ENCODE measurements at regions not wholly inside any gene's neighbourhood (a gene's known extent, or its start where the extent isn't known, plus 50 kb on each side); places are given as distances from the start of the nearest gene placed in this dataset.
"Not testable (repeated sequence)": the region's sequence is repeated elsewhere in the genome, so short reads cannot be mapped to it uniquely, and the experiment has no call there.

GRCh38 chr18:28729321-28729720, 552.4 kb upstream of the CDH2 start:
- Mint-ChIP-seq H3K4me1 (no peaks in the 10 kb centered on the region), H3K9me3 (ENCODE audit: low read depth) (peaks cover 3% of the 10 kb centered on the region), H3K27me3 (no peaks in the 10 kb centered on the region), H3K27ac (no peak overlapping the region), H3K36me3 (ENCODE audit: low read depth) (no peaks in the 10 kb centered on the region), H3K4me3 (no peak overlapping the region)
- no peak for ATAC-seq
- intact Hi-C loops (cut with DNase I, micrococcal nuclease), result no loop called here
- CTCF ChIA-PET, result no interaction called here
- no peak for DNase-seq
- POLR2A ChIA-PET, result no interaction called here

- peaks cover 3% of the 10 kb centered on the region for H3K9me3 Mint-ChIP-seq (ENCODE audit: low read depth)
- ATAC-seq (no peak), DNase-seq (no peak)
- POLR2A ChIA-PET, result no interaction called here
- intact Hi-C loops (cut with DNase I, micrococcal nuclease), result no loop called here
- no peaks in the 10 kb centered on the region for H3K4me1 Mint-ChIP-seq
- H3K27me3 Mint-ChIP-seq, result no peaks in the 10 kb centered on the region
- H3K4me3 Mint-ChIP-seq, result no peak overlapping the region
- H3K27ac Mint-ChIP-seq, result no peak overlapping the region
- CTCF ChIA-PET, result no interaction called here
- no peaks in the 10 kb centered on the region for H3K36me3 Mint-ChIP-seq (ENCODE audit: low read depth)
Measured at GRCh38 chr18:28728891-28729290, 552.0 kb upstream of the CDH2 start.

GRCh38 chr18:28727189-28727588, 550.3 kb upstream of the CDH2 start:
- POLR2A ChIA-PET, H3K27me3 Mint-ChIP-seq: not testable (repeated sequence)

GRCh38 chr18:28725876-28726275, 548.9 kb upstream of the CDH2 start:
- CTCF ChIA-PET, result no interaction called here

More at GRCh38 chr18:28727189-28727588, 550.3 kb upstream of the CDH2 start:
- ATAC-seq; H3K4me1 Mint-ChIP-seq; DNase-seq; H3K9me3 Mint-ChIP-seq (ENCODE audit: low read depth); H3K27ac Mint-ChIP-seq; CTCF ChIA-PET; intact Hi-C loops (cut with DNase I, micrococcal nuclease); H3K4me3 Mint-ChIP-seq; H3K36me3 Mint-ChIP-seq (ENCODE audit: low read depth): not testable (repeated sequence)

GRCh38 chr18:28723506-28723905, 546.6 kb upstream of the CDH2 start:
- Mint-ChIP-seq H3K9me3 (ENCODE audit: low read depth) (peaks cover 7% of the 10 kb centered on the region), H3K27me3 (no peaks in the 10 kb centered on the region), H3K36me3 (ENCODE audit: low read depth) (no peaks in the 10 kb centered on the region), H3K4me1 (no peaks in the 10 kb centered on the region), H3K27ac (no peak overlapping the region), H3K4me3 (no peak overlapping the region)
- intact Hi-C loops (cut with DNase I, micrococcal nuclease), result no loop called here
- DNase-seq (no peak), ATAC-seq (no peak)
- ChIA-PET POLR2A (no interaction called here), CTCF (no interaction called here)

More at GRCh38 chr18:28725876-28726275, 548.9 kb upstream of the CDH2 start:
- intact Hi-C loops (cut with DNase I, micrococcal nuclease), result no loop called here
- Mint-ChIP-seq H3K4me1 (no peaks in the 10 kb centered on the region), H3K27ac (no peak overlapping the region), H3K27me3 (no peaks in the 10 kb centered on the region), H3K9me3 (ENCODE audit: low read depth) (peaks cover 7% of the 10 kb centered on the region), H3K36me3 (ENCODE audit: low read depth) (no peaks in the 10 kb centered on the region), H3K4me3 (no peak overlapping the region)
- POLR2A ChIA-PET, result no interaction called here
- DNase-seq, result no peak
- ATAC-seq, result no peak

GRCh38 chr18:28718696-28719095, 541.8 kb upstream of the CDH2 start:
- no peak overlapping the region for H3K27ac Mint-ChIP-seq
- intact Hi-C loops (cut with DNase I, micrococcal nuclease), result no loop called here
- H3K4me1 Mint-ChIP-seq, result no peaks in the 10 kb centered on the region
- no peaks in the 10 kb centered on the region for H3K27me3 Mint-ChIP-seq
- H3K9me3 Mint-ChIP-seq (ENCODE audit: low read depth), result peaks cover 12% of the 10 kb centered on the region
- no peak for ATAC-seq
- no peak overlapping the region for H3K4me3 Mint-ChIP-seq
- ChIA-PET CTCF (interaction anchor here (1.2 kb wide), 1 partner anchor 153 kb away, joined by 3 read pairs; no protein-coding TSS in a partner anchor), POLR2A (no interaction called here)
- H3K36me3 Mint-ChIP-seq (ENCODE audit: low read depth), result no peaks in the 10 kb centered on the region
- no peak for DNase-seq

GRCh38 chr18:28716338-28716737, 539.4 kb upstream of the CDH2 start:
- no peak overlapping the region for H3K27ac Mint-ChIP-seq
- ATAC-seq, result no peak

GRCh38 chr18:28715206-28715605, 538.3 kb upstream of the CDH2 start:
- POLR2A ChIA-PET, result no interaction called here
- Mint-ChIP-seq H3K4me3 (no peak overlapping the region), H3K4me1 (no peaks in the 10 kb centered on the region), H3K27ac (no peak overlapping the region), H3K9me3 (ENCODE audit: low read depth) (peaks cover 10% of the 10 kb centered on the region), H3K36me3 (ENCODE audit: low read depth) (no peaks in the 10 kb centered on the region), H3K27me3 (no peaks in the 10 kb centered on the region)
- CTCF ChIA-PET, result no interaction called here
- DNase-seq (no peak), ATAC-seq (no peak)
- intact Hi-C loops (cut with DNase I, micrococcal nuclease), result no loop called here

More at GRCh38 chr18:28716338-28716737, 539.4 kb upstream of the CDH2 start:
- DNase-seq, result no peak
- intact Hi-C loops (cut with DNase I, micrococcal nuclease), result no loop called here
- POLR2A ChIA-PET, result interaction anchor here (0.5 kb wide), 1 partner anchor 1086 kb away, joined by 4 read pairs; no protein-coding TSS in a partner anchor
- H3K9me3 Mint-ChIP-seq (ENCODE audit: low read depth), result peaks cover 7% of the 10 kb centered on the region
- H3K4me3 Mint-ChIP-seq, result no peak overlapping the region
- H3K4me1 Mint-ChIP-seq, result no peaks in the 10 kb centered on the region
- no peaks in the 10 kb centered on the region for H3K27me3 Mint-ChIP-seq
- CTCF ChIA-PET, result no interaction called here
- no peaks in the 10 kb centered on the region for H3K36me3 Mint-ChIP-seq (ENCODE audit: low read depth)

- no peak for DNase-seq
- Mint-ChIP-seq H3K4me1 (no peaks in the 10 kb centered on the region), H3K27ac (no peak overlapping the region), H3K4me3 (no peak overlapping the region), H3K27me3 (no peaks in the 10 kb centered on the region), H3K9me3 (ENCODE audit: low read depth) (peaks cover 10% of the 10 kb centered on the region), H3K36me3 (ENCODE audit: low read depth) (no peaks in the 10 kb centered on the region)
- CTCF ChIA-PET, result no interaction called here
- intact Hi-C loops (cut with DNase I, micrococcal nuclease), result no loop called here
- no peak for ATAC-seq
- POLR2A ChIA-PET, result no interaction called here
Measured at GRCh38 chr18:28714498-28714897, 537.6 kb upstream of the CDH2 start.

- intact Hi-C loops (cut with DNase I, micrococcal nuclease), result no loop called here
- Mint-ChIP-seq H3K9me3 (ENCODE audit: low read depth) (peaks cover 10% of the 10 kb centered on the region), H3K27me3 (no peaks in the 10 kb centered on the region), H3K27ac (no peak overlapping the region), H3K4me3 (no peak overlapping the region), H3K4me1 (no peaks in the 10 kb centered on the region), H3K36me3 (ENCODE audit: low read depth) (no peaks in the 10 kb centered on the region)
- ChIA-PET POLR2A (no interaction called here), CTCF (no interaction called here)
- no peak for DNase-seq
- no peak for ATAC-seq
Measured at GRCh38 chr18:28712796-28713425, 536.0 kb upstream of the CDH2 start.

GRCh38 chr18:28712172-28712571, 535.2 kb upstream of the CDH2 start:
- Mint-ChIP-seq H3K36me3 (ENCODE audit: low read depth) (no peaks in the 10 kb centered on the region), H3K4me1 (no peaks in the 10 kb centered on the region), H3K27me3 (no peaks in the 10 kb centered on the region), H3K4me3 (no peak overlapping the region), H3K9me3 (ENCODE audit: low read depth) (peaks cover 6% of the 10 kb centered on the region), H3K27ac (no peak overlapping the region)
- no peak for DNase-seq
- ATAC-seq, result no peak
- ChIA-PET CTCF (no interaction called here), POLR2A (no interaction called here)
- intact Hi-C loops (cut with DNase I, micrococcal nuclease), result no loop called here

GRCh38 chr18:28711096-28711495, 534.2 kb upstream of the CDH2 start:
- H3K36me3 Mint-ChIP-seq (ENCODE audit: low read depth), result no peaks in the 10 kb centered on the region
- POLR2A ChIA-PET, result no interaction called here
- peaks cover 6% of the 10 kb centered on the region for H3K9me3 Mint-ChIP-seq (ENCODE audit: low read depth)
- DNase-seq (no peak), ATAC-seq (no peak)
- intact Hi-C loops (cut with DNase I, micrococcal nuclease), result no loop called here
- CTCF ChIA-PET, result no interaction called here
- no peak overlapping the region for H3K4me3 Mint-ChIP-seq
- H3K4me1 Mint-ChIP-seq, result no peaks in the 10 kb centered on the region
- H3K27ac Mint-ChIP-seq, result no peak overlapping the region
- no peaks in the 10 kb centered on the region for H3K27me3 Mint-ChIP-seq

GRCh38 chr18:28707006-28707405, 530.1 kb upstream of the CDH2 start:
- H3K36me3 Mint-ChIP-seq (ENCODE audit: low read depth), result no peaks in the 10 kb centered on the region
- no peak overlapping the region for H3K27ac Mint-ChIP-seq
- ATAC-seq, result no peak
- no peaks in the 10 kb centered on the region for H3K4me1 Mint-ChIP-seq
- peaks cover 4% of the 10 kb centered on the region for H3K9me3 Mint-ChIP-seq (ENCODE audit: low read depth)
- DNase-seq, result no peak
- intact Hi-C loops (cut with DNase I, micrococcal nuclease), result loop anchor here in 1 of 2 experiments (5.0 kb wide), 1 partner anchor 50 kb away; no protein-coding TSS in a partner anchor
- CTCF ChIA-PET, result no interaction called here
- POLR2A ChIA-PET, result no interaction called here
- H3K4me3 Mint-ChIP-seq, result no peak overlapping the region
- no peaks in the 10 kb centered on the region for H3K27me3 Mint-ChIP-seq
